GF-D8 (cell line): ENCODE measurements at regions not wholly inside any gene's neighbourhood (a gene's known extent, or its start where the extent isn't known, plus 50 kb on each side); places are given as distances from the start of the nearest gene placed in this dataset.

Source experiments
- DNase-seq: peaks from one replicate; lab custom pipeline; 2025; lab: John Stamatoyannopoulos, UW

DNA sequence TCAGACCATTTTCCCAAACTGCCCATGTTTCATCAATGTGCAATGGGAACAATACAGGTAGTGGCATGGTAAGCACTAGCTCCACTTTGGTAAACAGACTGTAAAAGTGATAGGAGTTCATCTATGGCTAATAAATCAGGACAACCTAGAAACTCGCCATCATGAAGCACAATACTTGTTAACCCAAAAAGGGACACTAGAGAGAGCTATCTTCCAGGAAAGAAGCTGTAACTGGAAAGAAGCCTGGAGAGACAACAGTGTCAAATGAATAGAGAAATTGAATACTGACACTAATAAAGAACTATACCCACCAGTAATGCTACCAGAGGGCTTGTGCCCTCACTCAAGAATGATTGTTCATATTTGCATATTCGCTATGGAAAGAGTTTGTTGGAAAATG, 164.7 kb upstream of the RGS18 start:
- peak; percentile 4 for DNase-seq

DNA sequence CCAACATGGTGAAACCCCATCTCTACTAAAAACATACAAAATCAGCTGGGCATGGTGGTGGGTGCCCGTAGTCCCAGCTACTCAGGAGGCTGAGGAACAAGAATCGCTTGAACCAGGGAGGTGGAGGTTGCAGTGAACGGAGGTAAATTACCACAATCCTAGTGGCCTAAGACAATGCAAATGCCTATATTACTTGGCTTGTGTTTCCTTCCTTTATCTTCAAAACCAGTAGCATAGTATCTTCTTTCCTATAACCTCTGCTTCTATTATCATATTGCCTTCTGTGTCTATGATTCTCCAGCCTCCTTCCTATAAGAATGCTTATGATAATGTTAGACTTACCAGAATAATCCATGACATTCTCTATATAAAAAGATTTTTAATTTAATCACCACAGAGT, 156.2 kb upstream of the RGS18 start:
- no peak for DNase-seq

DNA sequence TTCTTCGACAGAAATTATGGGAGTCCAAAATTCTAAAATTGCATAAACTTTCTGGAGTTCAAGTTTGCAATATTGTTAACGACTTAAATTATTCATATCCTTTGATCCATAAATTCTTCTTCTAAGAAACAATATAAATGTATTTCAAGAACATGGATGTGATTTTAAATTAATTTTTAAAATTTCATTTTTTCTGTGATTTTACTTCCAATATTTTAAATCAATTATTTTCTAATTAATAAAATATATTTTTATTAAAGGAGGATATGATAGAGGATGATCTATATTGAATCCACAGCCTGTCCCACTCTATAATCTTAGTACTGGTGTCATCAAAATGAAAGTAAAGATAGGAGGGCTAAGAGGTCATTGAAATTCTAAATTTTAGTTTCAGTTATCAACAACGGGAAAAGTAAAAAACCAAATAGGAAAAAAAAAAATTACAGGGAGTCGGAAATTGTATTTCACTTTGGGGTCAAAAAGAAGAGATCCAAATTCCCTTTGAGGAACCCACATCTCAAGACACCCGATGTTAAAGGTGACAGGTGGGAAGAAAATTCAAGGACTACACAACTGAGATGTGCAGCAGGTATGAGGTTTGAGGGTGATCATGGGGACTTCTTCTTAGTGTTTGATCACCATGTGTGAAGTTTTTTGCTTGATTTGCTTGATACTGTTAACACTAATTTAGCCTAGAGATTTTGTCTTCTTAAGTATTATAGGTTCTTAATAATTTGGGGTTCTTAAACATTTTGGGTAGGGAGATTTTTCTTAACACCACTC, 154.8 kb upstream of the RGS18 start:
- DNase-seq = no peak

DNA sequence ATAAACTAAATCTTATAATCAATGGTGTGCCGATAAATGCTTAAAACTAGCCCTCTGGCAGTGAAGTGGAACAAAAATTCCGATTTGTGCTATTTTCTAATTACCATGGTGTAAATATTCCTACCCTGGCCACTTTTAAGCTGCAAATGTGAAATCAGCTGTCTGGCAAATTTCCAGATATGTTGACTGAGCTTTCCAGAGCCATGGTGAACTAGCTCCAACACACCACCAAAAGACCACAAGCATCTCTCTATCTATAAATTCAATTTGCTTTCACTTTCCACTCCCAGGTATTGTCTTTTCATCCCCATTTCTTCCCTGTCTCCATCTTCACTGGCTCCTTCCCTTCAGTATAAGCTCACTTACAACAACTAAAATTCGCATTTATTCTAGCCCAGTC, 152.3 kb upstream of the RGS18 start:
- no peak for DNase-seq

DNA sequence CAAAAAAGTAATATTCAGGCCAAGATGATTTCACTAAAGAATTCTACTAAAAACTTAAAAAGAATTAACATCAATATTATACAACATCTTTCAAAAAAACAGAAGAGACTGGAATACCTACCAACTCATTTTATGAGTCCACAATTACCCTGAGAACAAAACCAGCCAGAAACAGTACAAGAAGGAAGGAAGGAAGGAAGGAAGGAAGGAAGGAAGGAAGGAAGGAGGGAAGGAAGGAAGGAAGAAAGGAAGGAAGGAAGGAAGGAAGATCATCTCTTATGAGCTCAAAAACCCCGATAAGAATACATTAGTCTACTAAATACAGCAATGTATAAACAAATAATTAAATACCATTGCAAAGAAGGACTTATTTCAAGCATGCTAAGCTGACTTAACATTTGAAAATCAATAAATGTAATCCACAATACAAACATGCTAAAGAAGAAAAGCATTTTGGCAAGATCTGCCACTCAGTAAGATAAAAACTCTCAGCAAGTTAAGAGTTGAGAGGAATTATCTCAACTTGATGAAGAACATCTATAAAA, 149.9 kb upstream of the RGS18 start:
- DNase-seq = no peak

DNA sequence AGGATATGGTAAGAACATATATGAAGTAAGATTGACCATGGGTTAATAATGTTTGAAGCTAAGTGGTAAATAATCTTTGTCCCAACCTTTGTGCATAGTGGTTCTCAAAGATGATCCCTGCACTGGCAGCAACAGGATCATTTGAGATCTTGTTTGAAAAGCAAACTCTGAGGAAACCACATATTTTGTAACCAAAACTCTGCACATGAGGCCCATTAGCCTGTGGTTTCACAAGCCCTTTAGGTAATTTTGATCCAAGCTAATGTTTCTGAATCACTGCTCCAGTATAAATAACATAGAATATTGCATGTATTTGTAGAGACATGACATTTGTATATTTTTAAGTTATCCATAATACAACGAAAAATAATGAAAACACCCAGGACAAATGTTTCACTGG, 147.9 kb upstream of the RGS18 start:
- peak; percentile 18 for DNase-seq

DNA sequence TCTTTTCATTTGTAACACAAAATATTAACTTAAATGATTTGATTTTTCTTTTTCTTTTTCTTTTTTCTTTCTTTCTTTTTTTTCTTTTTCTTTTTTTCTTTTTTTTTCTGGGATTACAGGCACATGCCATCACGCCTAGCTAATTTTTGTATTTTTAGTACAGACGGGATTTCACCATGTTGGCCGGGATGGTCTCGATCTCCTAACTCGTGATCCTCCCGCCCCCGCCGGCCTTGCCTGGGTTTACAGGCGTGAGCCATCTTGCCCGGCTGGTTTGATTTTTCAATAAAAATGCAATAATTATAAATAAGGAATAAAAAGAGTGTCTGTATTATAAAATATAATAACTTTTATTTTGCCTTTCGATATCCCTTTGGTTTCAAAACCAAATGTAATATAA, 146.7 kb upstream of the RGS18 start:
- no peak for DNase-seq

DNA sequence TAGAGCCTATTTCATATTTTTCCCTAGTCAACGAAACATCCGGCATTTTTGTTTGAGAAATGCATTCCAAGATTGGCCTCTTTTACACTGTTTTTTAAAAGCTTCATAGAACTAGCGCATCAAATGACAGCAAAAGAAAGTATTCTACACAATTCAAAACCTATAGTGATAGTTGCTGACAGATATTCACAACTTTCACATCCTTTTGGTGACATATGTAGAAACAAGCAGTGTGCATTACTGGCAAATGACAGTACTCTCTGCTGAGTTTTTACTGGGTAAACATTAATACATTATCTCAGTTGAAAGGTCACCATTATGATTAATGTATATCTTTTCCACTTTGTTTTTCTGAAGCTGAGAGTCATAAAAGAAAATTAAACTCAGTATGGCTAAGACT, 135.4 kb upstream of the RGS18 start:
- DNase-seq = no peak

DNA sequence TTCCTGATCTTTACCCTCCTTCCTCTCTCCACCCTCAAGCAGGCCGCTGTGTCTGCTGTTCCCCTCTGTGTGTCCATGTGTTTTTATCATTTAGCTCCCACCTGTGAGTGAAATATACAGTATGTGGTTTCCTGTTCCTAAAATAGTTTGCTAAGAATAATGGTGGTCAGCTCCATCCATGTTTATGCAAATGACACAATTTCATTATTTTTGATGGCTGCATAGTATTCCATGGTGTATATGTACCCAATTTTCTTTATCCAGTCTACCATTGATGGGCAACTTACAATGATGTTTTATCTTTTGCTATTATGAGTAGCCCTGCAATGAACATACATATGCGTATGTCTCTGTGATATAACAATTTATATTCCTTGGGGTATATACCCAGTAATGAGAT, 133.4 kb upstream of the RGS18 start:
- DNase-seq = no peak

DNA sequence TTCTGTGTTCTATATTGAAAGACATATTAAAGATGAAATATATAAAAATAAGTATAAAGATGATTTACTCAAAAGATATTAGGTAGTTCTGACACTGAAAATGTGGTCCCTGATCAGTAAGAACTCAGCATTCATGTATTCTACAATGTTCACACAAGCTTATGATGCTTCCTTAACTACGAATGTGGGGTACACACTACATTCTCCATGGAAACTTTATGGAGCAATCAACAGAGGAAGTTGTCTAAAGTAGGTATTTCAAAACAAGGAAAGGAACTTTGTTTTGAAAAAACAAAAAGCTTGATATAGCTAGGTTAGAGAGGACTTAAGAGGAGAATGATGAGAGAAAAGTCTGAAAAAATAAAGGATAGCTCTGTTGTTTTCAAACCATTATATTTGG, 119.7 kb upstream of the RGS18 start:
- DNase-seq = no peak

DNA sequence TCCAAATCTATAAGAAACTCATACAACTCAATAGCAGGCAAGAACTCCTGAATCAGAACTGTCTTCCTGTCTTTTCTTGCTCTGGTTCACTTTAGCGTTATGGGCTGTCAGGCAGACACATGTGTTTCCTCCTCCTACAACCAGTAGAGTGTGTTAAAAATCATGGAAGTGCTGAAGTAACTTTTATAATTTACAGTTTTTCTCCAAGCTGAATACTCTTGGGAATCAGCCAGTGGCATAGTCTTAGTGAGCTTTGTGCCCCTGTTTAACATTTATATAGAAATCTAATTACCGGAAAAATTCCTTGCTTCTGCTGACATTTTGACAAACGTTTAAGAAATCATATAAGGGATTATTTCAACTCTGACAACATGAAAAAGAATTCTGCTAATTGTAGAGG, 113.1 kb upstream of the RGS18 start:
- DNase-seq = no peak

DNA sequence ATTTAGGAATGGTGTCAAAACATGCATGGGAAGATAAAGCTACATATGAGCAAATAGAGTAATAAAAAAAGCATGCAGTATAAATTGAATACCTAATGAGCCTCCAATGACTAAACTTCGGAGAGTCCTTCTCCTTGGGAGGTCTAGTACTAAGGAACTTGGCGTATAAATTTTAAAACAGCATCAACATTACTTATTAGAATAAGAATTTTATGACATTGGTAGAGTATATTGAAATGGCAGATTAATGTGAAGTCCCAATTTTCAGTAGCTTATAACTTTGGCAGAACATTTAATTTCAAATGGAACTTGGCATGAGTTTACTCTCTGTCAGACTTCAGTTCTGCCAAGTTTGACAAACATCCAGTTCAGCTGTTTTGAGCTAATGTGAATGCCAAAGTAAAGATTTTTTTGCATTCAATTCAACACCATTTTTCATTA, 104.7 kb upstream of the RGS18 start:
- no peak for DNase-seq

DNA sequence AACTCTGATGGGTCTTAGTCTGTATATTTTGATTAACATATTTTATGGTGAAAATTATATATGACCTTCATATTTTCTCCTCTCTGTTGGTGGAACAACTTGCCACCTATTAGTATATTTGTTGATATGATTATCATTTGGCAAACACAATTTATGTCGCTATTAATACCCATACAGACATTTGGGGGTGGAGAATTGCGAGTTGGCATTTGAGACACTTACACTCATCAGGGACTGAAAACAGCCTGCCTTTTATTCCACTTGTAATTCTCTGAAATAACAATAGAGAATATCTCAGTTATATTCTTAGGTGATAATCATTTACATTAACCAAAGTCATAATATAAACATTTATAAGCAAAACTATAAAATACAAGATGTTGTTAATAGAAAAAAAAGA, 100.5 kb upstream of the RGS18 start:
- DNase-seq = no peak

DNA sequence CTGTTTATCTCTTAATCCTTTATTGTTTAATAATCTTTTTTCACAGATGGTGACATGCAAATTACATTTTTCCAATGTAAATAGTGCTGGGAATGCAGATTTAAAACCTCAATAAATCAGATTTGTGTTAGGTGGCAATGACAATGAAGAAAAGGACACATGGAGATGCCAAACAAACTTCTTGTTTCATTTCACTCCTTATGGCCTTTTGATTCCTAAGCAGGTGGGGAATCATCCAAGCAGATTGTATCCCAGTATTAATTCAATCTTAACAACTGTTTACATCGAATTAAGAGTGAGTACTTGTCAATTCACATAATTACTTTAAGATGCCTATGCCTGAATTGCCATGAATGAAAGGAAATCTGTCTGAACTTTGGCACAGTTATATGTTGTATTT, 98.9 kb upstream of the RGS18 start:
- DNase-seq = no peak

DNA sequence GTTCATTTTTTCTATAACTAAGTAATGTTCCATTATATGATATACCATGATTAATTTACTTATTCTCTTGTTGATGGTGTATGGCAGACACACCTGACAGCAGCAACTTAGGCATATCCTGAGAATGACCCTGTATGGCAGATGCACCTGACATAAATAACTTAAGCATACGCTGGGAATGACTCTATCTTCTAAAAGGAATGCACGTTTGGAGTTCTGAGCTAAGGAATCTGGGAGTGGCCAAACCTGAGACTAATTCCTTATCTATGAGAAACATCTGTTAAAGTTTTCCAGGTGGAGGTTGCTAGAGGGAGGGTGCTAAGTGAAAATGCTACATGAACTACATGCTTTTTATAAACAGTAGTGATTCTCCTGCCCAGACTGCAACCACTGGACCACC, 96.7 kb upstream of the RGS18 start:
- no peak for DNase-seq

DNA sequence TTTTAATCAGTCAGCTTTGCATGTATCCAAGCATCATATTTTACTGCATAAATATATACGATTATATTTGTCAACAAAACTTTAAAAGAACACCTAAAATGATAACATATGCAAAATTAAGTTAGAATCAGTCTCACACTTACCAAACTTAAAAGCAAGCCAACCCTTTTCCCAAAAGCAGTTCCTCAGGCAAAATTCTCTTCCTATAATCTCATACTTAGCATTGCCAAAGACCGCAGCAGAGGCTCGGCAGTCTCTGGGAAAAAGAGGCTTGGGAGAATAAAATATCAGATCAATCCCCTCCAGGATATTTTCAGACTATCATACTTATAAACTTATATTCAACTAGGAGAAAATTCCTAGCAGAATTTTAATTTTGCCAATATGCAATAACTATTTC, 93.2 kb upstream of the RGS18 start:
- no peak for DNase-seq

DNA sequence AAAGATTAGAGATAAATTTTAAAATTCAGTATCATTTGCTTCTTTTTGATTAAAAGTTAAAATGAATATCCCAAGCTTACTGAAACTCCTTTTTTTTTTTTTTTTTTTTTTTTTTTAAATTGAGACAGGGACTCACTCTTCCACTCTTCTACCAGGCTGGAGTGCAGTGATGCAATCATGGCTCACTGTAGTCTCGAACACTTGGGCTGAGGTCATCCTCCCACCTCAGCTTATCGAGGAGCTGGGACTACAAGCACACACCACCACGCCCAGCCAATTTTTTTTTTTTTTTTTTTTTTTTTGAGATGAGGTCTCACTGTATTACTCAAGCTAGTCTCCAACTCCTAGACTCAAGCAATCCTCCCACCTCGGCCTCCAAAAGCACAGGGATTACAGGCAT, 92.1 kb upstream of the RGS18 start:
- DNase-seq = no peak

DNA sequence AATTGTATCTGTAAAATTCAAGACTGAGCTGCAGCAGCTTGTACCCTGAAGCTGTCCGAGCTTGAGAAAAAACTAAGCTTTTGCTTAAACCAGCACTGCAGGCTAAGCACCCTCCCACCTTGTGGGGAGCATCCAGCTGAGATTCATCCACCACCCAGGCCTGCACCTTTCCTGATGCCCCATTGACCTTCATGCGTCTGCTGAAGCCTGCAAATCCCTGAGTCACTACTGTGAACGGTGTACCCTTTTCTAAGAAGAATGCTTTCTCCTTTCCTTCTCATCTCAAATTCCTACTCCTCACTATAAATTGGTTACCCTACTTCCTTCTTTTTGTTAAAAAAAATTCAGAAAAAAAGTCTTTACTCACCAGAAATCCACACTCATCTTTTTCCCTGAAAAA, 90.9 kb upstream of the RGS18 start:
- no peak for DNase-seq

DNA sequence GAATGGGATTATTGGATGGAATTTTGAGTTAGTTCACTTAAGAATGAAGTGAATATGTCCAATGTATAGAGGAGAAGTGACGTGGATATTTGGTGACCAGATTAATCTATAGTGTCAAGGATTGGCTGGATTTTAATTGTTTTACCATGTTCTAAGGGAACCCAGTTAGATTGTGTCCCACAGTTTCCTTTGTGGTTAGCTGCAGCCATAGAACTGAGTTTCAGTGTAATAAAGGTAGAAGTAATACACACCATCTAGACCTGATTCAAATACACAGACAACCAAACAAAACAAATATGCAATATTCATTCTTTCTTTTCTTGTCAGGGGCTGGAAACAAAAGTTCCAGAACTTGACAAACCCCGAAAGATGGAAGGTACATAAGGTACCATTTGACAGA, 88.0 kb upstream of the RGS18 start:
- DNase-seq = no peak

DNA sequence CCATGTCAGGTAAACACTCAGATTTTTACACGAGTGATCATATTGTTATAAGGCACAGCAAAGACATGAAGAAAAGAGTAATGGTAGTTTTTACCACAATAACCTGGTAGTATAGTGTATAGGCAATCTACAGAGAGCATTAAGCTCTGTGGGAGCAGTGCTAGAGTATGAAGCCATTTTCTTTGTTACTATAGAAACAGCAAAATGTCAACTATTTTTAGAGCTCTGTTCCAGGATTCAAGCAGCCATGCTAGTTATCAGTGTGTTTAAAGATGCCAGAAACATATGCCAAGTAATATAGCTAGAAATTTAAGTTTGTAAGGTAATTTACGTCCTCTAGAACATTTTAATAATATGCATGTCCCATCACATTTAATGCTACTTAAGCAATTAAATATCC, 77.6 kb upstream of the RGS18 start:
- DNase-seq = no peak

DNA sequence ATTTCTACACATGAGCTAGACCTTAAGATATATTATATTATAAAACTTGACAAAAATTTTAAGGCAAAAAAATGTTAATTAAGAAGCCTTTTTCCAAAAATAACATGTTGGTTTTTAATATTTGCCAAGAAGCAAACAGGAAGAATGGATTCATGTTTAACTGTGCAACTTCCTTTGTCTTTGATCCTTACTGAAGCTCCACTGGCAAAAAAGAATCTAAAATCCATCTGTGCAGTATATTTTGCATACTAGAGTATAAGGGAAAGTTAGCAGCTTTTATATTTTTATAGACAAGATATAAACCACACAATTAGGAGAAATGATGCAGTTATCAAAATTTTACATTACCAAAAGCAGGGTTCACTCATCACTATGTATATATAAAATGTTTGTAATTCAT, 76.9 kb upstream of the RGS18 start:
- DNase-seq = no peak

DNA sequence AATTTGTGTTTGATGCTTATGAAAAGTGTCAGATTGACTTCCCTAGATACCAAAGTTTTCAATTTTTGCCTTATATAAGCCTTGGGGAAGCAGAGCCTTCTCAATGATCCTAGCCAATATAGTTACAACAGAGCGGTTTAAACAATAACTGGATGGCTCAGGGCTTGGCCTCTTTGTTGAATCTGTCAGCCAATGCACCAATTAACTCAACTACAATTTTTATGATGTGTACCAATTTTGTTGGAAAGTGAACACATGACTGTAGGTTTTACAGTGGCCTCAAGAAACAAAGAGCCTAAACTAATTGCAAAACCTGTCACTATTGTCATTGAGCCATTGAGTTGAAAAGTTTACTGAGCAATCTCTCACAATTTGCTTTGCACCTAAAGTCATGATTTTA, 71.6 kb upstream of the RGS18 start:
- DNase-seq = no peak

DNA sequence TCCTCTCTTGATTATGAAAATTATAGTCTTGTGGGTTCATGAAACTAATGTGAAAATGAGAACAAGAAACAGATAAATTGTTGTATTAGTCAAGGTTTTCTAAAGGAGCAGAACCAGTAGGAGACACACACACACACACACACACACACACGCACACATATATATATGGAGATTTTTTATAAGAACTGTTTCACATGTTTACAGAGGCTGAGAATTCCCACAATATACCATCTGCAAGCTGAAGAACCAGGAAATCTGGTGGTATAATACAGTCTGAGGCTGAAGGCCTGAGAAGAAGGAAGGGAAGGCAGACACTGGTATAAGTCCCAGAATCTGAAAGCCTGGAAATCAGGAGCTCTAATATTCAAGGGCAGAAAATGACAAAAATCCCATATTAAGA, 70.9 kb upstream of the RGS18 start:
- no peak for DNase-seq

DNA sequence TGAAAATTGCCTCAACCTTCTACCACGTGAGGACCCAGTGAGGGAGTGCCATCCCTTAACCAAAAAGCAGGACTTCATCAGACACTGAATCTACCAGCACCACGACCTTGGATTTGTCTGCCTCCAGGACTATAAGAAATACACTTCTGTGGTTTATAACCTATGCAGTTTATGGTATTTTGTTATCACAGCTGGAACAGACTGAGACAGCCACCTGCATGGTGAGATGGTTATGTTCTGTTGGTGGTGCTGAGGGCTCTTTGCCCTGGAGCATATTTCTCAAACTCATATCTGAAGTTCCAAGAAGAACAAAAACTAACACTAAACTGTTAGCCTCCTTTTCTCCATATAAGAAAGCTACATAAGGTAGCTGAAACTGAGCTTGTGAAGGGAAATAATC, 69.8 kb upstream of the RGS18 start:
- DNase-seq = no peak
